ENCODE measurements at regions not wholly inside any gene's neighbourhood (a gene's known extent, or its start where the extent isn't known, plus 50 kb on each side); places are given as distances from the start of the nearest gene placed in this dataset.

- TF ChIP-seq, protein P1, sequence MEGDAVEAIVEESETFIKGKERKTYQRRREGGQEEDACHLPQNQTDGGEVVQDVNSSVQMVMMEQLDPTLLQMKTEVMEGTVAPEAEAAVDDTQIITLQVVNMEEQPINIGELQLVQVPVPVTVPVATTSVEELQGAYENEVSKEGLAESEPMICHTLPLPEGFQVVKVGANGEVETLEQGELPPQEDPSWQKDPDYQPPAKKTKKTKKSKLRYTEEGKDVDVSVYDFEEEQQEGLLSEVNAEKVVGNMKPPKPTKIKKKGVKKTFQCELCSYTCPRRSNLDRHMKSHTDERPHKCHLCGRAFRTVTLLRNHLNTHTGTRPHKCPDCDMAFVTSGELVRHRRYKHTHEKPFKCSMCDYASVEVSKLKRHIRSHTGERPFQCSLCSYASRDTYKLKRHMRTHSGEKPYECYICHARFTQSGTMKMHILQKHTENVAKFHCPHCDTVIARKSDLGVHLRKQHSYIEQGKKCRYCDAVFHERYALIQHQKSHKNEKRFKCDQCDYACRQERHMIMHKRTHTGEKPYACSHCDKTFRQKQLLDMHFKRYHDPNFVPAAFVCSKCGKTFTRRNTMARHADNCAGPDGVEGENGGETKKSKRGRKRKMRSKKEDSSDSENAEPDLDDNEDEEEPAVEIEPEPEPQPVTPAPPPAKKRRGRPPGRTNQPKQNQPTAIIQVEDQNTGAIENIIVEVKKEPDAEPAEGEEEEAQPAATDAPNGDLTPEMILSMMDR (IDR thresholded peaks at IDR 0.05), result no peak
- TF ChIP-seq POLR2A (IDR thresholded peaks at IDR 0.05), result no peak
These were observed 113.2 kb upstream of the RANBP3L start for GRCh38 chr5:36414869-36415282.

All from lower leg skin (tissue), 3 donors.